Vagina (tissue), 2 donors: ENCODE measurements at regions not wholly inside any gene's neighbourhood (a gene's known extent, or its start where the extent isn't known, plus 50 kb on each side); places are given as distances from the start of the nearest gene placed in this dataset.

Experiments
- POLR2A ChIP-seq, 2 donors: fragments of 450-650 bp; IDR thresholded peaks; one replicate each; pipeline ENCODE4 v1.6.1; 2017; ENCODE audit warnings: antibody characterized with exemption in 2 of 2, mild to moderate bottlenecking in 2 of 2, moderate library complexity in 2 of 2
- POLR2AphosphoS5 ChIP-seq, 2 donors: sonication (generic); formaldehyde crosslinking; IDR thresholded peaks; one replicate each; pipeline ENCODE4 v1.9.0; 2017; ENCODE audit warnings: antibody characterized with exemption in 2 of 2, mild to moderate bottlenecking in 2 of 2, low read depth in 1 of 2; ENCODE audit not compliant: insufficient read depth in 1 of 2
- TF ChIP-seq, protein P1 (sequence below), 3 experiments: fragments of 450-650 bp in 2 of 3; fragments of 200-600 bp in 1 of 3; sonication (generic) in 1 of 3; IDR thresholded peaks; one replicate each; pipeline ENCODE4 v1.5.1; 2017 to 2019; ENCODE audit warnings: antibody characterized with exemption in 3 of 3, mild to moderate bottlenecking in 2 of 3, moderate library complexity in 2 of 3

- TF ChIP-seq, protein P1, sequence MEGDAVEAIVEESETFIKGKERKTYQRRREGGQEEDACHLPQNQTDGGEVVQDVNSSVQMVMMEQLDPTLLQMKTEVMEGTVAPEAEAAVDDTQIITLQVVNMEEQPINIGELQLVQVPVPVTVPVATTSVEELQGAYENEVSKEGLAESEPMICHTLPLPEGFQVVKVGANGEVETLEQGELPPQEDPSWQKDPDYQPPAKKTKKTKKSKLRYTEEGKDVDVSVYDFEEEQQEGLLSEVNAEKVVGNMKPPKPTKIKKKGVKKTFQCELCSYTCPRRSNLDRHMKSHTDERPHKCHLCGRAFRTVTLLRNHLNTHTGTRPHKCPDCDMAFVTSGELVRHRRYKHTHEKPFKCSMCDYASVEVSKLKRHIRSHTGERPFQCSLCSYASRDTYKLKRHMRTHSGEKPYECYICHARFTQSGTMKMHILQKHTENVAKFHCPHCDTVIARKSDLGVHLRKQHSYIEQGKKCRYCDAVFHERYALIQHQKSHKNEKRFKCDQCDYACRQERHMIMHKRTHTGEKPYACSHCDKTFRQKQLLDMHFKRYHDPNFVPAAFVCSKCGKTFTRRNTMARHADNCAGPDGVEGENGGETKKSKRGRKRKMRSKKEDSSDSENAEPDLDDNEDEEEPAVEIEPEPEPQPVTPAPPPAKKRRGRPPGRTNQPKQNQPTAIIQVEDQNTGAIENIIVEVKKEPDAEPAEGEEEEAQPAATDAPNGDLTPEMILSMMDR (IDR thresholded peaks at IDR 0.05): no peak
- no peak for TF ChIP-seq POLR2A (IDR thresholded peaks at IDR 0.05)
- no peak for TF ChIP-seq POLR2AphosphoS5 (IDR thresholded peaks at IDR 0.05; ENCODE audit: insufficient read depth in 1 of 2, low read depth in 1 of 2)
Measured at GRCh38 chr1:222049176-222049575, 307.3 kb upstream of the DUSP10 start.
